ENCODE measurements at regions not wholly inside any gene's neighbourhood (a gene's known extent, or its start where the extent isn't known, plus 50 kb on each side); places are given as distances from the start of the nearest gene placed in this dataset.

DNA sequence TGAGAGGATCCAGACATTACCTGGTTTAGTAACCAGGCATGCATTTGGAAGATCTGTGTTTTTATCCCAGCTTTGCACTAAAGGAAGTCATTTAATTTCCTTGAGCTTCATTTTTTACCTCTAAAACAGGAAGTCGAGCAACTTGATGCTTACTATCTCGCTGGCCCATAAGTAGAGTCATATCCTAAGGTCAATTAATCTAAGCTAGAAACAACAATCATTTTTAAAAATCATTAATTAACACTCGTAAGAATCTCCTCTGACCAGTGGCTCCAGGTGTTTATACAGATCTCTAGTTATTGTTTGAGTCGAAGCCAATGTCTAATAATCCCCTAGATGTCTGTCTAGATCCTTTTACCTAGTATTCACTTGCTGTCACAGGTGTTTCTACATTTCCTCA, 355.8 kb upstream of the DCN start:
- TF ChIP-seq, protein P1, sequence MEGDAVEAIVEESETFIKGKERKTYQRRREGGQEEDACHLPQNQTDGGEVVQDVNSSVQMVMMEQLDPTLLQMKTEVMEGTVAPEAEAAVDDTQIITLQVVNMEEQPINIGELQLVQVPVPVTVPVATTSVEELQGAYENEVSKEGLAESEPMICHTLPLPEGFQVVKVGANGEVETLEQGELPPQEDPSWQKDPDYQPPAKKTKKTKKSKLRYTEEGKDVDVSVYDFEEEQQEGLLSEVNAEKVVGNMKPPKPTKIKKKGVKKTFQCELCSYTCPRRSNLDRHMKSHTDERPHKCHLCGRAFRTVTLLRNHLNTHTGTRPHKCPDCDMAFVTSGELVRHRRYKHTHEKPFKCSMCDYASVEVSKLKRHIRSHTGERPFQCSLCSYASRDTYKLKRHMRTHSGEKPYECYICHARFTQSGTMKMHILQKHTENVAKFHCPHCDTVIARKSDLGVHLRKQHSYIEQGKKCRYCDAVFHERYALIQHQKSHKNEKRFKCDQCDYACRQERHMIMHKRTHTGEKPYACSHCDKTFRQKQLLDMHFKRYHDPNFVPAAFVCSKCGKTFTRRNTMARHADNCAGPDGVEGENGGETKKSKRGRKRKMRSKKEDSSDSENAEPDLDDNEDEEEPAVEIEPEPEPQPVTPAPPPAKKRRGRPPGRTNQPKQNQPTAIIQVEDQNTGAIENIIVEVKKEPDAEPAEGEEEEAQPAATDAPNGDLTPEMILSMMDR (IDR thresholded peaks at IDR 0.05) = no peak
- no peak for TF ChIP-seq POLR2A (IDR thresholded peaks at IDR 0.05)

Measured in right lobe of liver (tissue), 4 donors.